H9 (cell line): ENCODE measurements at regions not wholly inside any gene's neighbourhood (a gene's known extent, or its start where the extent isn't known, plus 50 kb on each side); places are given as distances from the start of the nearest gene placed in this dataset.

Experiments
- DNase-seq: peaks from one replicate; pipeline ENCODE4 v3.0.0-alpha.2; 2017
- H2AFZ ChIP-seq: one replicate; pipeline ENCODE4 v1.6.1; 2013; ENCODE audit warnings: mild to moderate bottlenecking, low read length, control low read depth, moderate library complexity
- H2AK5ac ChIP-seq: 2 replicates; pipeline ENCODE4 v1.6.1; 2013; ENCODE audit warnings: low read length, control low read depth, mixed read lengths; ENCODE audit not compliant: insufficient read length
- H2BK120ac ChIP-seq: one replicate; pipeline ENCODE4 v1.6.1; 2013; ENCODE audit warnings: low read depth, mild to moderate bottlenecking, low read length, control low read depth, inconsistent platforms; ENCODE audit not compliant: poor library complexity, severe bottlenecking
- H2BK12ac ChIP-seq: 2 replicates; pipeline ENCODE4 v1.6.1; 2013; ENCODE audit warnings: low read length, control low read depth, mixed read lengths, low read depth; ENCODE audit not compliant: insufficient read length
- H2BK15ac ChIP-seq: 2 replicates; pipeline ENCODE4 v1.6.1; 2013; ENCODE audit warnings: low read depth, low read length, control low read depth
- H2BK20ac ChIP-seq: one replicate; pipeline ENCODE4 v1.6.1; 2013; ENCODE audit warnings: low read depth, mild to moderate bottlenecking, low read length, control low read depth, inconsistent platforms; ENCODE audit not compliant: poor library complexity, severe bottlenecking
- H2BK5ac ChIP-seq: 2 replicates; pipeline ENCODE4 v1.6.1; 2013; ENCODE audit warnings: low read length, control low read depth, mixed read lengths; ENCODE audit not compliant: insufficient read length
- H3K14ac ChIP-seq: 2 replicates; pipeline ENCODE4 v1.6.1; 2013; ENCODE audit warnings: low read length, control low read depth; ENCODE audit not compliant: insufficient read depth
- H3K18ac ChIP-seq: 2 replicates; pipeline ENCODE4 v1.6.1; 2013; ENCODE audit warnings: low read depth, mild to moderate bottlenecking, mixed read lengths, low read length, control low read depth; ENCODE audit not compliant: insufficient read length
- H3K23ac ChIP-seq: 2 replicates; pipeline ENCODE4 v1.6.1; 2013; ENCODE audit warnings: low read length, control low read depth, mixed read lengths, low read depth; ENCODE audit not compliant: insufficient read length
- H3K23me2 ChIP-seq: 2 replicates; pipeline ENCODE4 v1.6.1; 2013; ENCODE audit warnings: low read depth, mild to moderate bottlenecking, mixed read lengths, low read length, control low read depth; ENCODE audit not compliant: insufficient read length, poor library complexity, severe bottlenecking
- H3K27ac ChIP-seq: 2 replicates; pipeline ENCODE4 v1.5.1; 2013; ENCODE audit warnings: low read length, control low read depth, mixed read lengths, low read depth; ENCODE audit not compliant: insufficient read length
- H3K27me3 ChIP-seq: 2 replicates; pipeline ENCODE4 v1.6.1; 2013; ENCODE audit warnings: low read length, control low read depth, inconsistent platforms; ENCODE audit not compliant: insufficient read depth
- H3K4ac ChIP-seq: 2 replicates; pipeline ENCODE4 v1.6.1; 2013; ENCODE audit warnings: low read depth, mild to moderate bottlenecking, control low read depth, inconsistent platforms, low read length, moderate library complexity
- H3K4me1 ChIP-seq: 2 replicates; pipeline ENCODE4 v1.6.1; 2013; ENCODE audit warnings: low read length, control low read depth, inconsistent platforms; ENCODE audit not compliant: insufficient read depth
- H3K4me2 ChIP-seq: 2 replicates; pipeline ENCODE4 v1.6.1; 2013; ENCODE audit warnings: low read length, control low read depth, mixed read lengths; ENCODE audit not compliant: insufficient read length, insufficient read depth
- H3K56ac ChIP-seq: 2 replicates; pipeline ENCODE4 v1.6.1; 2013; ENCODE audit warnings: low read depth, mild to moderate bottlenecking, mixed read lengths, low read length, control low read depth; ENCODE audit not compliant: insufficient read length
- H3K79me1 ChIP-seq: 2 replicates; pipeline ENCODE4 v1.6.1; 2013; ENCODE audit warnings: low read depth, mild to moderate bottlenecking, moderate library complexity, low read length, control low read depth, inconsistent platforms; ENCODE audit not compliant: insufficient read depth, poor library complexity, severe bottlenecking
- H3K79me2 ChIP-seq: 2 replicates; pipeline ENCODE4 v1.6.1; 2013; ENCODE audit warnings: low read length, control low read depth, inconsistent platforms; ENCODE audit not compliant: insufficient read depth
- H3K9ac ChIP-seq: 2 replicates; pipeline ENCODE4 v1.6.1; 2013; ENCODE audit warnings: low read length, control low read depth, mixed read lengths; ENCODE audit not compliant: insufficient read length; ENCODE audit errors: extremely low read depth
- H3K9me3 ChIP-seq: one replicate; pipeline ENCODE4 v1.6.1; 2013; ENCODE audit warnings: low read depth, low read length, inconsistent platforms; ENCODE audit not compliant: control insufficient read depth
- H3T11ph ChIP-seq: one replicate; pipeline ENCODE4 v1.6.1; 2013; ENCODE audit warnings: mild to moderate bottlenecking, low read length, control low read depth, inconsistent platforms
- H4K20me1 ChIP-seq: one replicate; pipeline ENCODE4 v1.6.1; 2013; ENCODE audit not compliant: control insufficient read depth, insufficient read length, insufficient read depth
- H4K5ac ChIP-seq: 2 replicates; pipeline ENCODE4 v1.6.1; 2013; ENCODE audit warnings: low read depth, mild to moderate bottlenecking, mixed read lengths, low read length, control low read depth; ENCODE audit not compliant: insufficient read length
- H4K8ac ChIP-seq: replicated peaks from 2 replicates; pipeline ENCODE4 v1.6.1; 2013; ENCODE audit warnings: low read length, control low read depth, mixed read lengths, low read depth; ENCODE audit not compliant: insufficient read length
- H4K91ac ChIP-seq: 2 replicates; pipeline ENCODE4 v1.6.1; 2013; ENCODE audit warnings: low read depth, mild to moderate bottlenecking, moderate library complexity, mixed read lengths, low read length, control low read depth; ENCODE audit not compliant: insufficient read length
- H3K27ac Mint-ChIP-seq, 3 experiments: 2 replicates in 2 of 3; 3 replicates in 1 of 3; pipeline ENCODE4 v1.8.0; 2020 to 2021; ENCODE audit warnings: mixed read lengths in 3 of 3, mild to moderate bottlenecking in 1 of 3, moderate library complexity in 1 of 3
- H3K27me3 Mint-ChIP-seq: 2 replicates; pipeline ENCODE4 v1.8.0; 2021; ENCODE audit warnings: low read depth, mild to moderate bottlenecking, moderate library complexity, mixed read lengths
- H3K36me3 Mint-ChIP-seq, 3 experiments: 2 replicates in 2 of 3; 3 replicates in 1 of 3; pipeline ENCODE4 v1.8.0; 2020 to 2021; ENCODE audit warnings: low read depth in 3 of 3, mixed read lengths in 3 of 3; ENCODE audit not compliant: insufficient read depth in 1 of 3
- H3K4me1 Mint-ChIP-seq, 2 experiments: 2 replicates each; pipeline ENCODE4 v1.8.0; 2020; ENCODE audit warnings: mixed read lengths in 2 of 2
- H3K4me3 Mint-ChIP-seq, 2 experiments: 2 replicates in 1 of 2; 3 replicates in 1 of 2; pipeline ENCODE4 v1.8.0; 2020 to 2021; ENCODE audit warnings: mild to moderate bottlenecking in 2 of 2, mixed read lengths in 2 of 2, moderate library complexity in 1 of 2
- H3K9me3 Mint-ChIP-seq, 2 experiments: 2 replicates in 1 of 2; 3 replicates in 1 of 2; pipeline ENCODE4 v1.8.0; 2020; ENCODE audit warnings: mild to moderate bottlenecking in 2 of 2, mixed read lengths in 2 of 2, moderate library complexity in 1 of 2
- CTCF ChIP-seq: fragments of 200-600 bp; sonication (generic); conservative IDR thresholded peaks from 3 replicates; pipeline ENCODE4 v1.8.0; 2021; ENCODE audit warnings: antibody characterized with exemption, mild to moderate bottlenecking
- WGBS: extraction: QIAGEN DNeasy Blood & Tissue Kit; methylation state at CpG from one replicate; pipeline ENCODE4 v1.1.7; 2013; ENCODE audit warnings: missing lambda C conversion rate, low lambda C conversion rate, mixed read lengths; ENCODE audit not compliant: insufficient read length; ENCODE audit errors: extremely low coverage; 5-methylcytosine and 5-hydroxymethylcytosine counted together

- no peaks in the 10 kb centered on the region for H3K36me3 Mint-ChIP-seq
- WGBS, result no CpG with 5 or more reads among the region's 6 CpGs
- TF ChIP-seq CTCF, result peak; percentile 77
Observed at GRCh38 chr12:45122768-45123380, 72.0 kb upstream of the DBX2 start.

More at GRCh38 chr12:45122768-45123380, 72.0 kb upstream of the DBX2 start:
- no peak overlapping the region for H2BK120ac ChIP-seq
- H2BK5ac ChIP-seq, result no peak overlapping the region
- H3K4ac ChIP-seq, result no peak overlapping the region
- Mint-ChIP-seq H3K4me1 (peaks cover 8 to 9% of the 10 kb centered on the region in 2 experiments), H3K9me3 (no peaks in the 10 kb centered on the region), H3K4me3 (no peak overlapping the region), H3K27ac (no peak overlapping the region), H3K27me3 (no peaks in the 10 kb centered on the region)
- no peak overlapping the region for H3K18ac ChIP-seq
- no peaks in the 10 kb centered on the region for H4K20me1 ChIP-seq
- no peak overlapping the region for H3K27ac ChIP-seq
- no peaks in the 10 kb centered on the region for H3K79me1 ChIP-seq
- no peak overlapping the region for H2BK20ac ChIP-seq
- H2AFZ ChIP-seq, result no peak overlapping the region
- H4K5ac ChIP-seq, result no peak overlapping the region
- no peaks in the 10 kb centered on the region for H3K27me3 ChIP-seq
- no peaks in the 10 kb centered on the region for H3K9me3 ChIP-seq
- no peak overlapping the region for H4K8ac ChIP-seq
- H2BK15ac ChIP-seq, result no peak overlapping the region
- no peaks in the 10 kb centered on the region for H3K79me2 ChIP-seq
- H3K9ac ChIP-seq, result no peak overlapping the region
- no peak overlapping the region for H4K91ac ChIP-seq
- H3K4me1 ChIP-seq, result no peaks in the 10 kb centered on the region
- DNase-seq, result no peak
- no peak overlapping the region for H3T11ph ChIP-seq
- H2AK5ac ChIP-seq, result no peak overlapping the region
- no peak overlapping the region for H3K56ac ChIP-seq
- H3K23ac ChIP-seq, result no peak overlapping the region
- H3K23me2 ChIP-seq, result no peaks in the 10 kb centered on the region
- H3K4me2 ChIP-seq, result no peak overlapping the region
- no peak overlapping the region for H3K14ac ChIP-seq
- H2BK12ac ChIP-seq, result no peak overlapping the region
